Upper lobe of left lung (tissue), 4 donors: ENCODE measurements at regions not wholly inside any gene's neighbourhood (a gene's known extent, or its start where the extent isn't known, plus 50 kb on each side); places are given as distances from the start of the nearest gene placed in this dataset.

Source experiments
- CTCF ChIP-seq, 6 experiments: fragments of 450-650 bp in 4 of 6; fragments of 200-600 bp in 2 of 6; sonication (generic) in 2 of 6; IDR thresholded peaks; one replicate each; pipeline ENCODE4 v1.5.1; 2016 to 2019; ENCODE audit warnings: antibody characterized with exemption in 6 of 6
- POLR2AphosphoS5 ChIP-seq, 2 donors: sonication (generic); formaldehyde crosslinking; IDR thresholded peaks; one replicate each; pipeline ENCODE4 v1.5.1; 2017; ENCODE audit warnings: antibody characterized with exemption in 2 of 2

GRCh38 chr2:239762655-239763269 lies 262.4 kb downstream of the NDUFA10 start:
- TF ChIP-seq CTCF (IDR thresholded peaks at IDR 0.05), result no peak
- no peak for TF ChIP-seq POLR2AphosphoS5 (IDR thresholded peaks at IDR 0.05)
